ENCODE measurements at regions not wholly inside any gene's neighbourhood (a gene's known extent, or its start where the extent isn't known, plus 50 kb on each side); places are given as distances from the start of the nearest gene placed in this dataset.
A peak's percentile ranks its signal among the peaks of the same experiment; 100 is the strongest.

DNA sequence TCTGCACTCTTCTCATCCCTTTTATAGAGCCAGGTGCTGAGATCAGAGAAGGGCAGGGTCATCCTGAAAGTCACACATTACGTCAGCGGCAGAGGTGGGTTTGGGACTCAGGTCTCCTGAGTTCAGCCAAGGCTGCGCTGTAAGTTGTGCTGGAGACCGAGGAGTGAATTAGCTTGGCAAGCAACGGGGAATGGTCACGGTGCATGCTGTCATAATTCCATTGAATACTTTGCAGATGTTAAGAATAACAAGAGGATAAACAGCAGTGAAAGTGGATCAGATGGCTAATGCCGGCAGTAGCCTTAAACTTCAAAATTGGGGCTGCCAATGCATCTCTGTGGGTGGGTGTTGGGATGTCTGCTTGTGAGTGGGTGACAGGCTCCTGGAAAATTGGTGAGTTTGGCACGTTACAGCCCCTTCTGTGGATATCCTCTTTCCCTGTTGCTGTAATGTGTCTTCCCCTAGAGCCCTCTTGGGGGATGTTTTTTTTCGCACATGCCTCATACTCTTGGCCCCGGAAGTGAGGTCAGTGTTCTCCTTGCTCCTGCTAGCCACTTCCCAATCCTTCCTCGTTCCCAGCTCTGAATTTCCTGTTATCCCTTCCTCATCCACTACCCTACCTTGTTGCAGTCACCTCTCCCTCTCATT, 287.1 kb upstream of the SRRM4 start:
- DNase-seq (ENCODE audit: low read depth), result no peak
- TF ChIP-seq, protein P1, sequence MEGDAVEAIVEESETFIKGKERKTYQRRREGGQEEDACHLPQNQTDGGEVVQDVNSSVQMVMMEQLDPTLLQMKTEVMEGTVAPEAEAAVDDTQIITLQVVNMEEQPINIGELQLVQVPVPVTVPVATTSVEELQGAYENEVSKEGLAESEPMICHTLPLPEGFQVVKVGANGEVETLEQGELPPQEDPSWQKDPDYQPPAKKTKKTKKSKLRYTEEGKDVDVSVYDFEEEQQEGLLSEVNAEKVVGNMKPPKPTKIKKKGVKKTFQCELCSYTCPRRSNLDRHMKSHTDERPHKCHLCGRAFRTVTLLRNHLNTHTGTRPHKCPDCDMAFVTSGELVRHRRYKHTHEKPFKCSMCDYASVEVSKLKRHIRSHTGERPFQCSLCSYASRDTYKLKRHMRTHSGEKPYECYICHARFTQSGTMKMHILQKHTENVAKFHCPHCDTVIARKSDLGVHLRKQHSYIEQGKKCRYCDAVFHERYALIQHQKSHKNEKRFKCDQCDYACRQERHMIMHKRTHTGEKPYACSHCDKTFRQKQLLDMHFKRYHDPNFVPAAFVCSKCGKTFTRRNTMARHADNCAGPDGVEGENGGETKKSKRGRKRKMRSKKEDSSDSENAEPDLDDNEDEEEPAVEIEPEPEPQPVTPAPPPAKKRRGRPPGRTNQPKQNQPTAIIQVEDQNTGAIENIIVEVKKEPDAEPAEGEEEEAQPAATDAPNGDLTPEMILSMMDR (conservative IDR thresholded peaks at IDR 0.05; ENCODE audit: control insufficient read depth, insufficient read depth, low read depth, low read length), result no peak
- no peak overlapping the region for H3K4me3 ChIP-seq (ENCODE audit: control insufficient read depth, low read depth, low read length)

DNA sequence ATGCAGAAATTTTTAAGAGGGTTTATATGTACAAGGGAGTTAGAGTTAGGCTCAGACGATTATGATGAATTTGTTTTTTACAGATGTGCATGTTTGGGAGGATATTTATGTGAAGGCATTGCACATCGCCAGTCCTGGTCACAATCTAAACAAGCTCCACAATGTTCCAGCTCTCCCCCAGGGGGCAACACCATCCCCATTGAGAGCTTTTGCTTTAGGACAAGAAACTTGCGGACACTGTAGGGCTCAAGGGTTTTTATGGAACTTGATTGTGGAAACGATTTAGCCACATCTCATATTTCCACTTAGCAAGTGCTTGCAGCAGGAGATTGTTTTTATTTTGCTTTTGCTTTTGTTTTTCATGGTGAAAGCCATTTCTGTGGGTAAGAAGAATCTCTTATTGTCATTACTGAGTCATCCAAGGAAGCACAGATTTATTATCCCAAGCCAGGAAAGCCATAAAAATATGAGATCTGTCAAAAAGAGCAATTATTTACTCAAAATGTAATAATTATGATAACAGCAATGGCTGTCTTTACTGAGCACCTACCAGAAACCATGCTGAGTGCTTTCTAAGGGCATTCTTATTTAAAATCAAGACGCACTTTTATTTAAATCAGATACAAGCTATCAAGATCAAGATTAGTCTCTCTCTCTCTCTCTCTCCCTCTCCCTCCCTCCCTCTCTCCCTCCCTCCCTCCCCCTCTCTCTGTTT, 276.7 kb upstream of the SRRM4 start:
- no peak overlapping the region for H3K4me3 ChIP-seq (ENCODE audit: control insufficient read depth, low read depth, low read length)
- DNase-seq (ENCODE audit: low read depth), result no peak
- TF ChIP-seq, protein P1 (conservative IDR thresholded peaks at IDR 0.05; ENCODE audit: control insufficient read depth, insufficient read depth, low read depth, low read length), result no peak

DNA sequence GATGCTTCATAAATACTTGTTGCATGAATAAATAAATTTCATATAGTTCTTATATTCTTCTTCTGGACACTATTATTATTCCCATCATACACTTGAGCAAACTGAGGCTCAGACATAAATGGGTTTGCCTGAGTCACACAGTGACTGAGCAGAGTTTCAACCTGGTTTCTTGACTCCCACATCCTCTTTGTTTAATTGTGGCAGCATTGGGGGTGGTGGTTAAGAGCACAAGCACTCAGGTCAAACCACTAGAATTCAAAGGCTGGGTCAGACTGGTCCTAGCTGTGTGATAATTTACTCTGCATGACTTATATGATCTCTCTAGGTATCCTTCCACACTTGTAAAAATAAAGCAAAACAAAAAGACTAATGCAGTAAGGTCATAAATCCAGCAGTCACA, 274.9 kb upstream of the SRRM4 start:
- no peak for DNase-seq (ENCODE audit: low read depth)
- TF ChIP-seq, protein P1 (conservative IDR thresholded peaks at IDR 0.05; ENCODE audit: control insufficient read depth, insufficient read depth, low read depth, low read length), result no peak
- no peak overlapping the region for H3K4me3 ChIP-seq (ENCODE audit: control insufficient read depth, low read depth, low read length)

DNA sequence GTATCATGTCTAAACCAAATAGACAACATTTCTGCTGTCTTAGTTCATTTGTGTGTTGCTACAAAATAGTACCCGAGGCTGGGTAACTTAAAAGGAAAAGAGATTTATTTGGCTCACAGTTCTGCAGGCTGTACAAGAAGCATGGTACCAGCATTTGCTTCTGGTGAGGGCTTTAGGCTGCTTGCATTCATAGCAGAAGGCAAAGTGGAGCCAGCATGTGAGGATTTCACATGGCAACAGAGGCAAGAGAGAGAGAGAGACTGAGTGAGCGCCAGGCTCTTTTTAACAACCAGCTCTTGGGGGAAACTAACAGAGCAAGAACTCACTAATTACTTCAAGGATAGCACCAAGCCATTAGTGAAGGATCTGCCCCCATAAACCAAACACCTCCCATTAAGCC, 271.4 kb upstream of the SRRM4 start:
- TF ChIP-seq, protein P1 (conservative IDR thresholded peaks at IDR 0.05; ENCODE audit: control insufficient read depth, insufficient read depth, low read depth, low read length), result no peak

DNA sequence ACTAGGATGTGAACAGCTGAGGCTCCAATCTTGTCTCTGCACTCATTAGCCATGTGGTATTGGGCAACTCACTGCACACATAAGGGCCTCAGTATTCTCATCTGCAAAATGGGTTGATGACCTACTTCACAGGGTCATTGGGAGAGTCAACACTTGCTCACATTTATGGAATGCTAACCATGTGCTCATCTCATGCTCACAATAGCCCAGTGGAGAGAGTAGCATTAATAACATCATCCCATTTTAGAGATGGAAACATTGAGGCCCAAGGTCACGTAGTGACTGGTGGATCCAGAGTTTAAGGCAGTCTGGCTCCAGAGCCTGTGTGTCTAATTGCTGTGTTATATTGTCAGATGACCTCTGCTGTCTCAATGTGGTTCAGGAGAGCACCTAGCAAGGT, 270.2 kb upstream of the SRRM4 start:
- no peak for DNase-seq (ENCODE audit: low read depth)
- no peak overlapping the region for H3K4me3 ChIP-seq (ENCODE audit: control insufficient read depth, low read depth, low read length)
- TF ChIP-seq, protein P1 (conservative IDR thresholded peaks at IDR 0.05; ENCODE audit: control insufficient read depth, insufficient read depth, low read depth, low read length), result no peak

More for the DNA sequence above, 271.4 kb upstream of the SRRM4 start:
- H3K4me3 ChIP-seq (ENCODE audit: control insufficient read depth, low read depth, low read length), result no peak overlapping the region
- no peak for DNase-seq (ENCODE audit: low read depth)

DNA sequence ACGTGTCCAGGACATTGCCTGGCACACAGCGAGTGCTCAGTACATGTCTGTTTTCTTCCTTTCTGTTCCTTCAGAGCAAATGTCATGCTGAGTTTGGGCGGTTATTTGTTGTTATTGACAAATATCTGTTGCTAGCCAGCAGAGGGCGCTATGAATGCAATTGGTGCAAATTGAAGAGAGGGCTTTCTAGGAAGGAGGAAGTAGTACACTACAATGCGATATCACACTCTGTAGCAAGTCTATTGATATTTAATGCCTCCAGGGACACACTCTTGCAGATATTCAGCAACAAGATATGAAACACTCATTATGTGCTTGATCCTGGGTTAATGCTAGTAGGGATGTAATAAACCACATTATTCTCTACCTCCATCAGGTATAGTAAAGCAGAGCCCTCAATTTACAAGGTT, 267.3 kb upstream of the SRRM4 start:
- no peak overlapping the region for H3K4me3 ChIP-seq (ENCODE audit: control insufficient read depth, low read depth, low read length)
- no peak for DNase-seq (ENCODE audit: low read depth)
- TF ChIP-seq, protein P1 (conservative IDR thresholded peaks at IDR 0.05; ENCODE audit: control insufficient read depth, insufficient read depth, low read depth, low read length), result peak; percentile 13
